H9 (cell line): ENCODE measurements at regions not wholly inside any gene's neighbourhood (a gene's known extent, or its start where the extent isn't known, plus 50 kb on each side); places are given as distances from the start of the nearest gene placed in this dataset.

ENCODE experiments used
- DNase-seq: peaks from one replicate; pipeline ENCODE4 v3.0.0-alpha.2; 2017
- H2AFZ ChIP-seq: one replicate; pipeline ENCODE4 v1.6.1; 2013; ENCODE audit warnings: mild to moderate bottlenecking, low read length, control low read depth, moderate library complexity
- H2AK5ac ChIP-seq: 2 replicates; pipeline ENCODE4 v1.6.1; 2013; ENCODE audit warnings: low read length, control low read depth, mixed read lengths; ENCODE audit not compliant: insufficient read length
- H2BK120ac ChIP-seq: one replicate; pipeline ENCODE4 v1.6.1; 2013; ENCODE audit warnings: low read depth, mild to moderate bottlenecking, low read length, control low read depth, inconsistent platforms; ENCODE audit not compliant: poor library complexity, severe bottlenecking
- H2BK12ac ChIP-seq: 2 replicates; pipeline ENCODE4 v1.6.1; 2013; ENCODE audit warnings: low read length, control low read depth, mixed read lengths, low read depth; ENCODE audit not compliant: insufficient read length
- H2BK15ac ChIP-seq: 2 replicates; pipeline ENCODE4 v1.6.1; 2013; ENCODE audit warnings: low read depth, low read length, control low read depth
- H2BK20ac ChIP-seq: one replicate; pipeline ENCODE4 v1.6.1; 2013; ENCODE audit warnings: low read depth, mild to moderate bottlenecking, low read length, control low read depth, inconsistent platforms; ENCODE audit not compliant: poor library complexity, severe bottlenecking
- H2BK5ac ChIP-seq: 2 replicates; pipeline ENCODE4 v1.6.1; 2013; ENCODE audit warnings: low read length, control low read depth, mixed read lengths; ENCODE audit not compliant: insufficient read length
- H3K14ac ChIP-seq: 2 replicates; pipeline ENCODE4 v1.6.1; 2013; ENCODE audit warnings: low read length, control low read depth; ENCODE audit not compliant: insufficient read depth
- H3K18ac ChIP-seq: 2 replicates; pipeline ENCODE4 v1.6.1; 2013; ENCODE audit warnings: low read depth, mild to moderate bottlenecking, mixed read lengths, low read length, control low read depth; ENCODE audit not compliant: insufficient read length
- H3K23ac ChIP-seq: 2 replicates; pipeline ENCODE4 v1.6.1; 2013; ENCODE audit warnings: low read length, control low read depth, mixed read lengths, low read depth; ENCODE audit not compliant: insufficient read length
- H3K23me2 ChIP-seq: 2 replicates; pipeline ENCODE4 v1.6.1; 2013; ENCODE audit warnings: low read depth, mild to moderate bottlenecking, mixed read lengths, low read length, control low read depth; ENCODE audit not compliant: insufficient read length, poor library complexity, severe bottlenecking
- H3K27ac ChIP-seq: 2 replicates; pipeline ENCODE4 v1.5.1; 2013; ENCODE audit warnings: low read length, control low read depth, mixed read lengths, low read depth; ENCODE audit not compliant: insufficient read length
- H3K27me3 ChIP-seq: 2 replicates; pipeline ENCODE4 v1.6.1; 2013; ENCODE audit warnings: low read length, control low read depth, inconsistent platforms; ENCODE audit not compliant: insufficient read depth
- H3K4ac ChIP-seq: 2 replicates; pipeline ENCODE4 v1.6.1; 2013; ENCODE audit warnings: low read depth, mild to moderate bottlenecking, control low read depth, inconsistent platforms, low read length, moderate library complexity
- H3K4me1 ChIP-seq: 2 replicates; pipeline ENCODE4 v1.6.1; 2013; ENCODE audit warnings: low read length, control low read depth, inconsistent platforms; ENCODE audit not compliant: insufficient read depth
- H3K4me2 ChIP-seq: 2 replicates; pipeline ENCODE4 v1.6.1; 2013; ENCODE audit warnings: low read length, control low read depth, mixed read lengths; ENCODE audit not compliant: insufficient read length, insufficient read depth
- H3K56ac ChIP-seq: 2 replicates; pipeline ENCODE4 v1.6.1; 2013; ENCODE audit warnings: low read depth, mild to moderate bottlenecking, mixed read lengths, low read length, control low read depth; ENCODE audit not compliant: insufficient read length
- H3K79me1 ChIP-seq: 2 replicates; pipeline ENCODE4 v1.6.1; 2013; ENCODE audit warnings: low read depth, mild to moderate bottlenecking, moderate library complexity, low read length, control low read depth, inconsistent platforms; ENCODE audit not compliant: insufficient read depth, poor library complexity, severe bottlenecking
- H3K79me2 ChIP-seq: 2 replicates; pipeline ENCODE4 v1.6.1; 2013; ENCODE audit warnings: low read length, control low read depth, inconsistent platforms; ENCODE audit not compliant: insufficient read depth
- H3K9ac ChIP-seq: 2 replicates; pipeline ENCODE4 v1.6.1; 2013; ENCODE audit warnings: low read length, control low read depth, mixed read lengths; ENCODE audit not compliant: insufficient read length; ENCODE audit errors: extremely low read depth
- H3K9me3 ChIP-seq: one replicate; pipeline ENCODE4 v1.6.1; 2013; ENCODE audit warnings: low read depth, low read length, inconsistent platforms; ENCODE audit not compliant: control insufficient read depth
- H3T11ph ChIP-seq: one replicate; pipeline ENCODE4 v1.6.1; 2013; ENCODE audit warnings: mild to moderate bottlenecking, low read length, control low read depth, inconsistent platforms
- H4K20me1 ChIP-seq: one replicate; pipeline ENCODE4 v1.6.1; 2013; ENCODE audit not compliant: control insufficient read depth, insufficient read length, insufficient read depth
- H4K5ac ChIP-seq: 2 replicates; pipeline ENCODE4 v1.6.1; 2013; ENCODE audit warnings: low read depth, mild to moderate bottlenecking, mixed read lengths, low read length, control low read depth; ENCODE audit not compliant: insufficient read length
- H4K8ac ChIP-seq: replicated peaks from 2 replicates; pipeline ENCODE4 v1.6.1; 2013; ENCODE audit warnings: low read length, control low read depth, mixed read lengths, low read depth; ENCODE audit not compliant: insufficient read length
- H4K91ac ChIP-seq: 2 replicates; pipeline ENCODE4 v1.6.1; 2013; ENCODE audit warnings: low read depth, mild to moderate bottlenecking, moderate library complexity, mixed read lengths, low read length, control low read depth; ENCODE audit not compliant: insufficient read length
- H3K27ac Mint-ChIP-seq, 3 experiments: 2 replicates in 2 of 3; 3 replicates in 1 of 3; pipeline ENCODE4 v1.8.0; 2020 to 2021; ENCODE audit warnings: mixed read lengths in 3 of 3, mild to moderate bottlenecking in 1 of 3, moderate library complexity in 1 of 3
- H3K27me3 Mint-ChIP-seq: 2 replicates; pipeline ENCODE4 v1.8.0; 2021; ENCODE audit warnings: low read depth, mild to moderate bottlenecking, moderate library complexity, mixed read lengths
- H3K36me3 Mint-ChIP-seq, 3 experiments: 2 replicates in 2 of 3; 3 replicates in 1 of 3; pipeline ENCODE4 v1.8.0; 2020 to 2021; ENCODE audit warnings: low read depth in 3 of 3, mixed read lengths in 3 of 3; ENCODE audit not compliant: insufficient read depth in 1 of 3
- H3K4me1 Mint-ChIP-seq, 2 experiments: 2 replicates each; pipeline ENCODE4 v1.8.0; 2020; ENCODE audit warnings: mixed read lengths in 2 of 2
- H3K4me3 Mint-ChIP-seq, 2 experiments: 2 replicates in 1 of 2; 3 replicates in 1 of 2; pipeline ENCODE4 v1.8.0; 2020 to 2021; ENCODE audit warnings: mild to moderate bottlenecking in 2 of 2, mixed read lengths in 2 of 2, moderate library complexity in 1 of 2
- H3K9me3 Mint-ChIP-seq, 2 experiments: 2 replicates in 1 of 2; 3 replicates in 1 of 2; pipeline ENCODE4 v1.8.0; 2020; ENCODE audit warnings: mild to moderate bottlenecking in 2 of 2, mixed read lengths in 2 of 2, moderate library complexity in 1 of 2
- WGBS: extraction: QIAGEN DNeasy Blood & Tissue Kit; methylation state at CpG from one replicate; pipeline ENCODE4 v1.1.7; 2013; ENCODE audit warnings: missing lambda C conversion rate, low lambda C conversion rate, mixed read lengths; ENCODE audit not compliant: insufficient read length; ENCODE audit errors: extremely low coverage; 5-methylcytosine and 5-hydroxymethylcytosine counted together
- TF ChIP-seq, protein P1 (sequence below): fragments of 200-600 bp; sonication (generic); conservative IDR thresholded peaks from 3 replicates; pipeline ENCODE4 v1.8.0; 2021; ENCODE audit warnings: antibody characterized with exemption, mild to moderate bottlenecking

DNA sequence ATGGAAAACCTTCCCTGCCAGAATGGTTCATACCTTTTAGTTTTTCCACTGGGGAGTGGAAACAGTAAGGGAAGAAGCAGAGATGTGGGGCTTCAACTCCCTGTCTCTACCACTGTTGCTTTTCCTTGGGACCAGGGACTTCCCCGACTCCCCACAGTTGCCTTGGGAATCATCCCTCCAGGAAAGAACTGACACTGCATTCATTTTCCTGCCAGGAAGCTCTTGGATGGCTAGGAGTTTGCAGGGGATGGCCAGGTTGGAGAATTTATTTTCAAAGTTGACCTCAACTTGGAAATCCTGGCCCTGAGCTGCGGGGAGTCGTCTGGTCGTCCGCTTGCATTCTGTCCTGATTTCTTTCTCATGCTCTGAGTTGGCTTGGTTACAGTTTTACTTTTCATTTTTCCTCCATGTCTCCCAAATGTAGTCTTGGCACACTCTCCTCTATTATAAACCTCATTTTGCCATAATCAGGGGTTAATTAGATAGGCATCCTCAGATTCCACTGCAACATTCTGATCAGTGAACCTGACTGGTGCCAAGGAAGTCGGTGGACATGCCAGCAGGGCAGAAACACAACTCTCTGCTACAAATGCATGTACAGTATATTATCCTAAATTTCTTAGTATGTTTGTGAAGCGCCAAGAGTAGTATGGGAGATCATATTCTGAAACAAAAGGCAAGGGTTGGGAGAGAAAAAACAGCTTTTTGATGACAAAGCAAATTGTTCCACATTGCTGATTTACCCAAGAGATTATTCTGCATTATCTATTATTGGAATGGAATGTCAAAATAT is 220.5 kb upstream of the XYLT1 start:
- TF ChIP-seq, protein P1, sequence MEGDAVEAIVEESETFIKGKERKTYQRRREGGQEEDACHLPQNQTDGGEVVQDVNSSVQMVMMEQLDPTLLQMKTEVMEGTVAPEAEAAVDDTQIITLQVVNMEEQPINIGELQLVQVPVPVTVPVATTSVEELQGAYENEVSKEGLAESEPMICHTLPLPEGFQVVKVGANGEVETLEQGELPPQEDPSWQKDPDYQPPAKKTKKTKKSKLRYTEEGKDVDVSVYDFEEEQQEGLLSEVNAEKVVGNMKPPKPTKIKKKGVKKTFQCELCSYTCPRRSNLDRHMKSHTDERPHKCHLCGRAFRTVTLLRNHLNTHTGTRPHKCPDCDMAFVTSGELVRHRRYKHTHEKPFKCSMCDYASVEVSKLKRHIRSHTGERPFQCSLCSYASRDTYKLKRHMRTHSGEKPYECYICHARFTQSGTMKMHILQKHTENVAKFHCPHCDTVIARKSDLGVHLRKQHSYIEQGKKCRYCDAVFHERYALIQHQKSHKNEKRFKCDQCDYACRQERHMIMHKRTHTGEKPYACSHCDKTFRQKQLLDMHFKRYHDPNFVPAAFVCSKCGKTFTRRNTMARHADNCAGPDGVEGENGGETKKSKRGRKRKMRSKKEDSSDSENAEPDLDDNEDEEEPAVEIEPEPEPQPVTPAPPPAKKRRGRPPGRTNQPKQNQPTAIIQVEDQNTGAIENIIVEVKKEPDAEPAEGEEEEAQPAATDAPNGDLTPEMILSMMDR: no peak
- H3K36me3 Mint-ChIP-seq: no peaks in the 10 kb centered on the region
- Histone ChIP-seq H2BK120ac (no peak overlapping the region), H3T11ph (no peak overlapping the region), H4K5ac (no peak overlapping the region), H4K20me1 (no peaks in the 10 kb centered on the region), H2BK15ac (no peak overlapping the region), H2AK5ac (no peak overlapping the region), H3K23ac (no peak overlapping the region), H3K4ac (no peak overlapping the region), H2AFZ (no peak overlapping the region), H3K23me2 (no peaks in the 10 kb centered on the region), H3K4me2 (no peak overlapping the region), H2BK5ac (no peak overlapping the region), H3K4me1 (no peaks in the 10 kb centered on the region; the same call in 1 of the 2 replicates), H2BK12ac (no peak overlapping the region), H3K14ac (no peak overlapping the region), H3K18ac (no peak overlapping the region), H3K9ac (no peak overlapping the region), H3K79me1 (no peaks in the 10 kb centered on the region), H4K8ac (no peak overlapping the region), H3K27ac (no peak overlapping the region), H3K9me3 (no peaks in the 10 kb centered on the region), H2BK20ac (no peak overlapping the region), H3K79me2 (no peaks in the 10 kb centered on the region), H4K91ac (no peak overlapping the region), H3K56ac (no peak overlapping the region), H3K27me3 (no peaks in the 10 kb centered on the region)
- no peak for DNase-seq
- no peaks in the 10 kb centered on the region; the same call in 1 of the 2 replicates for H3K27me3 Mint-ChIP-seq
- no peak overlapping the region for H3K4me3 Mint-ChIP-seq
- no CpG with 5 or more reads among the region's 7 CpGs for WGBS
- peaks cover 5 to 10% of the 10 kb centered on the region in 2 experiments; a peak in 3 of 4 replicates for H3K4me1 Mint-ChIP-seq
- no peaks in the 10 kb centered on the region for H3K9me3 Mint-ChIP-seq
- no peak overlapping the region for H3K27ac Mint-ChIP-seq
